ENCODE measurements at regions not wholly inside any gene's neighbourhood (a gene's known extent, or its start where the extent isn't known, plus 50 kb on each side); places are given as distances from the start of the nearest gene placed in this dataset.
"Not testable (repeated sequence)": the region's sequence is repeated elsewhere in the genome, so short reads cannot be mapped to it uniquely, and the experiment has no call there.

GRCh38 chr10:42990721-42991441 lies 86.0 kb upstream of the RET start:
- DNase-seq (peak; percentile 36), ATAC-seq (ENCODE audit: poor library complexity) (no peak)
- intact Hi-C loops (cut with DNase I), result loop anchor here (10.0 kb wide), 1 partner anchor 514 kb away; no protein-coding TSS in a partner anchor

- intact Hi-C loops (cut with DNase I), result loop anchor here (10.0 kb wide), 1 partner anchor 513 kb away; no protein-coding TSS in a partner anchor
- ATAC-seq (ENCODE audit: poor library complexity) (no peak), DNase-seq (no peak)
Measured at GRCh38 chr10:42991442-42992098, 85.3 kb upstream of the RET start.

GRCh38 chr10:42992156-42992956 lies 84.5 kb upstream of the RET start:
- DNase-seq (no peak), ATAC-seq (ENCODE audit: poor library complexity) (no peak)
- intact Hi-C loops (cut with DNase I), result loop anchor here (10.0 kb wide), 1 partner anchor 512 kb away; no protein-coding TSS in a partner anchor

- intact Hi-C loops (cut with DNase I), result loop anchor here (10.0 kb wide), 1 partner anchor 512 kb away; no protein-coding TSS in a partner anchor
- ATAC-seq (ENCODE audit: poor library complexity) (no peak), DNase-seq (no peak)
Measured at GRCh38 chr10:42992957-42993390, 83.9 kb upstream of the RET start.

GRCh38 chr10:42994909-42995308 lies 82.0 kb upstream of the RET start:
- intact Hi-C loops (cut with DNase I), result loop anchor here (10.0 kb wide), 1 partner anchor 510 kb away; no protein-coding TSS in a partner anchor
- ATAC-seq (ENCODE audit: poor library complexity); DNase-seq: not testable (repeated sequence)

GRCh38 chr10:42995537-42995936 lies 81.3 kb upstream of the RET start:
- ATAC-seq (ENCODE audit: poor library complexity), result no peak
- intact Hi-C loops (cut with DNase I), result loop anchor here (10.0 kb wide), 1 partner anchor 509 kb away; no protein-coding TSS in a partner anchor
- no peak for DNase-seq

GRCh38 chr10:42996588-42996987 lies 80.3 kb upstream of the RET start:
- DNase-seq (no peak), ATAC-seq (ENCODE audit: poor library complexity) (no peak)
- intact Hi-C loops (cut with DNase I), result loop anchor here (10.0 kb wide), 1 partner anchor 508 kb away; no protein-coding TSS in a partner anchor

GRCh38 chr10:42997151-42997848 lies 79.6 kb upstream of the RET start:
- no peak for ATAC-seq (ENCODE audit: poor library complexity)
- no peak for DNase-seq
- intact Hi-C loops (cut with DNase I), result loop anchor here (10.0 kb wide), 1 partner anchor 508 kb away; no protein-coding TSS in a partner anchor

- no peak for ATAC-seq (ENCODE audit: poor library complexity)
- intact Hi-C loops (cut with DNase I), result loop anchor here (10.0 kb wide), 1 partner anchor 507 kb away; no protein-coding TSS in a partner anchor
- DNase-seq, result no peak
Measured at GRCh38 chr10:42997849-42998165, 79.1 kb upstream of the RET start.

GRCh38 chr10:42998481-42999384 lies 78.1 kb upstream of the RET start:
- intact Hi-C loops (cut with DNase I), result loop anchor here (10.0 kb wide), 1 partner anchor 506 kb away; no protein-coding TSS in a partner anchor
- DNase-seq (no peak), ATAC-seq (ENCODE audit: poor library complexity) (no peak)

- no peak for ATAC-seq (ENCODE audit: poor library complexity)
- no peak for DNase-seq
- intact Hi-C loops (cut with DNase I), result loop anchor here (10.0 kb wide), 1 partner anchor 505 kb away; no protein-coding TSS in a partner anchor
Measured at GRCh38 chr10:42999385-43000020, 77.4 kb upstream of the RET start.

GRCh38 chr10:43000021-43000411 lies 76.9 kb upstream of the RET start:
- intact Hi-C loops (cut with DNase I), result no loop called here
- ATAC-seq (ENCODE audit: poor library complexity) (no peak), DNase-seq (no peak)

GRCh38 chr10:43000651-43001426 lies 76.0 kb upstream of the RET start:
- ATAC-seq (ENCODE audit: poor library complexity) (no peak), DNase-seq (no peak)
- intact Hi-C loops (cut with DNase I), result no loop called here

GRCh38 chr10:43001427-43001795 lies 75.5 kb upstream of the RET start:
- ATAC-seq (ENCODE audit: poor library complexity) (no peak), DNase-seq (no peak)
- intact Hi-C loops (cut with DNase I), result no loop called here

- intact Hi-C loops (cut with DNase I), result no loop called here
- DNase-seq, result no peak
- no peak for ATAC-seq (ENCODE audit: poor library complexity)
Measured at GRCh38 chr10:43002596-43002995, 74.3 kb upstream of the RET start.

- DNase-seq (no peak), ATAC-seq (ENCODE audit: poor library complexity) (no peak)
- intact Hi-C loops (cut with DNase I), result no loop called here
Measured at GRCh38 chr10:43006490-43006889, 70.4 kb upstream of the RET start.
